Stimulated activated CD8-positive, alpha-beta memory T cell treated with anti-CD3 and anti-CD28 coated beads, Interleukin-4, amount 100 ng/mL, for 48 hours (primary cell): ENCODE measurements at regions not wholly inside any gene's neighbourhood (a gene's known extent, or its start where the extent isn't known, plus 50 kb on each side); places are given as distances from the start of the nearest gene placed in this dataset.
"Not testable (repeated sequence)": the region's sequence is repeated elsewhere in the genome, so short reads cannot be mapped to it uniquely, and the experiment has no call there.

Source experiments
- DNase-seq: peaks from one replicate; pipeline ENCODE4 v3.0.0-alpha.2; 2020

GRCh38 chr15:81819924-81820635 lies 225.7 kb downstream of the MEX3B start:
- DNase-seq = no peak

GRCh38 chr15:81814882-81815455 lies 230.8 kb downstream of the MEX3B start:
- no peak for DNase-seq

DNA sequence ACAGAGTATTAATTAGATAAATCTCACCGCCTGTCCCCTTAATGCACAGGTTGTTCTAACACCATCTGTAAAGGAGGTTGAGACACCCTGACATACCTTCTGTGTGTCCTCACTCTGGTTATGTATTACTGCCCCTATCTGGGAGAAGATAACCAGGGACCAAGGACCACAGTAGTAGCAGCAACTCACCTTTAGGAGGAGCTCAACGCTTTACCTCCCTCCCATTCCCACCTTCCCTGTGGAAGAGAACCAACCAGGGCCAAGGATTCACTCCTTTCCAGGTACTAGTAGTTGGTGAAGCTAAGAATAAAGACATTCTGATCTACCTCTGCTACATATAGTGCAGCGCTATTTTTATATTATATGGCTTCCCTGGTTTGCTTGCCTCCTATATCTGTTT lies 232.6 kb downstream of the MEX3B start:
- no peak for DNase-seq

GRCh38 chr15:81812456-81812855 lies 233.4 kb downstream of the MEX3B start:
- no peak for DNase-seq

DNA sequence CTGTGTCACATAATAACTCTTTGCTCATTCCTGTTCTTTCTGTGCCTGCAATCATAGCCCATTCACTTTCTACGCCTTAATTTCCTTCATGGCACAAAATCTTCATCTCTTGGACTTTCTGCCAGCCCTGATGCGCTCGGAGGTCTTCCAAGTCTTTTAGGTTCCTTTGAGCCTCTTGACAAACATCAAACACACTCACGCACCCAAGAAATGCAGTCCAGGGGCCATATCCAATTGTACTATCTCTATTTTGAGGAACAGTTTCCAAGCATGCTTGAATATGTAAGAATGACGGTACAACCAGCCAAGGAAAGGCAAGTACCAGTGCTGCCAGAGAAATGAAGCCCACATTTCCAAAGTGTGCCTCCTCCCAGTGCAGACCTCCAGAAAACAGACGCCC lies 234.1 kb downstream of the MEX3B start:
- no peak for DNase-seq

DNA sequence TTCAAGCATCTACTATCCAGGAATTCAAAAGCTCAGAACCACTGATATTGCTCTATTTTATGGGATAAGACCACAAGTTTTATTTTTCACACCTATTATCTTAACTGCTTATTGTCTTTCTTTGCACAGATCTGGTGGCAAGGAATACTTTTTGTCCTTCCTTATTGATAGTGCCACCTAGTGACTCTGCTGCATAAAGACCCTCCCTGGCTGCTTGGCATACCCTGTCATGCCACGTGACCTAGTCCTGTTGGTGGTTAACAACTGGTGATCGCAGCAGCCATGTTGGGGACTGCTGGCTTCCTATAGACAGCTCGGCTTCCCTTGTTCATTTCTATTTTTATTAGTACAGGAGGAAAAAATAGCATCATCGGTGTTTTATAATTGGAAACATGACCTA lies 236.3 kb downstream of the MEX3B start:
- no peak for DNase-seq

- no peak for DNase-seq
These were observed 238.0 kb downstream of the MEX3B start for GRCh38 chr15:81807806-81808205.

DNA sequence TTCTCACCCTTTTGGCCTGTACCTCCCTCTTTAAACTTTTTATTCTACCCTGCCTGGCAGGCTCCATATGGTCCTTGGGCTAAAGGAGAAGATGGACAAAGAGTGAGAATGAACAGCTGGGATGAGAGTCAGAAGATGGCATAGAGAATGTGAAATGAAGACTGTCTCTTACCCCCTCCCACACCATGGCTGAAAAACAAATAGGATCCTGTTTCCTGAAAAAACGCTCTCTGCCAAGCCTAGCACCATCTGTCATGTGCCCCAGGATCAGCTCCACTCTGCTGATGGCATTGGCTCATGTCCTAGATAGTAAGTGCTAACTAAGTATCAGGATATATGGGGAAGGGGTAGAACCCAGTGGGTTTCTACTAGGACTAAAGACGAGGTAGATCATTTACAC lies 238.6 kb downstream of the MEX3B start:
- DNase-seq = no peak

- DNase-seq = no peak
These were observed 249.9 kb downstream of the MEX3B start for GRCh38 chr15:81795899-81796298.

DNA sequence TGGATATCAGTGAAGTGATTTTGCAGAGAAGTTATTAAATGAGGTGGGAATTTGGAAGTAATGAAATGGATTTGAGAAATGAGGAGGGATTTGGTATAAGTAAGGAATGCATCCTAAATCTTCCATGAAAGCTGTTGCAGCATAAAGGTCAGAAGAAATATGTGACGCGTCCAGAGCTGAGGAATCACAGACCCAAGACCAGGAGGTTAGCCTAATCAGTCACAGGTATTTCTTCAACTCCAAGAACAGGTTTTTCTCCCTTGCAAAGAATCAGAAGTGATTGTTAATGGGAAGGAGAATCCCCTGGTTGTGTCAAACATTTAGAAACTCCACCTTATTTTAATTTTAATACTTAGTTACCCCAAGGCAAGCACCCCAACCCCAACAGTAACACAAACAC lies 253.2 kb downstream of the MEX3B start:
- DNase-seq = no peak

DNA sequence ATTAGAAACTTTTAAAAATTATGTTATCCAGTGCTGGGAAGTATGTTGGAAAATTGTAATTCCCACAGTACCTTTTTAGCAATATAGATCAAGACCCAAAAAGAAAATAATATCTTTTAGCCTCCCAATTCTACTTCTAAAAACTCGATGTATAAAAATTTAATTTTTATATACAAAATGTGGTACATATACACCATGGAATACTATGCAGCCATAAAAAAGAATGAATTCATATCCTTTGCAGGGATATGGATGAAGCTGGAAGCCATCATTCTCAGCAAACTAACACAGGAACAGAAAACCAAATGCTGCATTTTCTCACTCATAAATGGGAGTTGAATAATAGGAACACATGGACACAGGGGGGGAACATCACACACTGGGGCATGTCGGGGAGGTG lies 254.5 kb downstream of the MEX3B start:
- not testable (repeated sequence) for DNase-seq

DNA sequence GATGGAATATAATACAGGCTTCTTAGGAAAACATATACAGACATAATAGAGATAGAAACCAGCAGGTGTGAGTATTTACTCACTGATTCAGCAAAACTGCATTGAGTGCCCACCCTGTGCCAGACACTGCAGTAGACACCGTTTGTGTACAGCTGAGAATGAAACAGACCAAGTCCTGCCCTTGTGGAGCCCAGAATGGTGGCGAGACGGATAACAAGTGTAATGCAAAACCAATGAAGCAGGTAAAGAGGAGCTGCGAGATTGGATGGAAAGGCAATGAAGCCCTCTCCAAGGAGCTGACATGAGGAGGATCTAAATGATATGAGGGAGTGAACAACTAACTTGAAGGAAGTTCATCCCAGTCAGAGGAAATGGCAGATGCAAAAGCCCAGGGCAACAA lies 256.4 kb downstream of the MEX3B start:
- no peak for DNase-seq

GRCh38 chr15:81786776-81787175 lies 259.0 kb downstream of the MEX3B start:
- DNase-seq = no peak

- DNase-seq = no peak
These were observed 260.1 kb downstream of the MEX3B start for GRCh38 chr15:81785679-81786078.

DNA sequence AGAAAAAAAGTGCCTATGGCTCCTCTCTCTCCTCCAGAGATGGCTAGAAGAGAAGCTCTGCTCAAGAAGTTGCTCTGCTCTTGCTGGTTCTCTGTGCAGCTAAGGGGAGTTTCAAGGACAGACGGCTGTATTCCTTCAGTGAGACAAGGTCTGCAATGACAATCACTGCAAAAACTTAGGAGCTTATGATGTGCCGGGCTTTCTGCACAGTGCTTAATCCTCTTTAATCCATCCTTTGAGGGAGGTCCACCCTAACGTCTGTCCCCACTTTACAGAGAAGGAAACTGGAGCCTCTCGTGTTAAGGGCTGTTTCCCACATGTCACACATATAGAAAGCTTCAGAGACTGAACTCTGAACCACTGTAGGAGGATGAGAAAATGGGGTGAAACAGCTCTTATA lies 260.6 kb downstream of the MEX3B start:
- no peak for DNase-seq

- DNase-seq = no peak
These were observed 261.1 kb downstream of the MEX3B start for GRCh38 chr15:81784751-81785150.

DNA sequence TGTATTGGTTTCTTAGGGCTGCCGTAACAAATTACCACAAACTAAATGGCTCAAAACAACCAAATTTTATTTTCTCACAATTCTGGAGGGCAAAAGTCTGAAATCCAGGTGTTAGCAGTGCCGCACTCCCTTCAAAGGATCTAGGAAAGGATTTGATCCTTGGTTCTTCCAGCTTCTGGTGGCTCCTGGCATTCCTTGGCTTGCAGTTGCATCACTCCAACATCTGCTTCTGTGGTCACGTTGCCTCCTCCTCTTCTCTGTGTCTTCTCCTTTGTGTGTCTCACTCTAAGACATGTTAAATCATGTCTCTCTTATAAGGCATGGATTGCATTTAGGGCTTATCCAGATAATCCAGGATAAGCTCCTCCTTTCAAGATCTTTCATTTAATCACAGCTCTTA lies 262.2 kb downstream of the MEX3B start:
- no peak for DNase-seq

DNA sequence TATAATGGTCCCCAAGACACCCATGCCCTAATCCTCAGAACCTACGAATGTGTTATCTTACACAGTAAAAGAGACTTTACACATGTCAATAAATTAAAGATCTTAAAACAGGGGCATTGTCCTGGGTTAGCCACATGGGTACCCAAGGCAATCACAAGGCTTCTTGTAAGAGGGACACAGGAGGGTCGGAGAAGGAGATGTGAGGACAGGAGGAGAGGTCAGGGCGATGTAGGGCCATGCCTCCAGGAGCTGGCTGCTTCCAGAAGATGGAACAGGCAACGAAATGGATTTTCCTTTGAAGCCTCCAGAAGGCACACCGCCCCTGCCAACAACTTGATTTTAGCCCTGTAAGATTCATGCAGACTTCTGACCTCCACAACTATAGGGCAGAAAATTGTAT lies 262.7 kb downstream of the MEX3B start:
- no peak for DNase-seq

GRCh38 chr15:81781395-81781794 lies 264.4 kb downstream of the MEX3B start:
- DNase-seq = no peak

GRCh38 chr15:81780966-81781365 lies 264.9 kb downstream of the MEX3B start:
- no peak for DNase-seq

DNA sequence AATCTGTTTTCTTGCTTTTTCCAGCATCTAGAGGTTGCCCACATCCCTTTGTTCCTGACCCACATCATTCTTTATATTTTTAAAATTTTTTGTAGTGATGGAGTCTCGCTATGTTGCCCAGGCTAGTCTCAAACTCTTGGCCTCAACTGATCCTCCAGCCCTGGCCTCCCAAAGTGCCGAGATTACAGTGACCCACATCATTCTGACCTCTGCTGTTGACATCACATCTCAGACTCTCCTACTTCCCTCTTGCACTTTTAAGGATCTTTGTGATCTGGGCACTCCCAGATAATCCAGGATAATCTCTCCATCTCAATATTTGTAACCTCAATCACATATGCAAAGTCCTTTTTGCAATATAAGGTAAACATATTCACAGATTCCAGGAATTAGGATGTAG lies 266.6 kb downstream of the MEX3B start:
- DNase-seq = no peak

- DNase-seq = no peak
These were observed 268.3 kb downstream of the MEX3B start for GRCh38 chr15:81777546-81777945.

GRCh38 chr15:81776976-81777375 lies 268.8 kb downstream of the MEX3B start:
- no peak for DNase-seq

DNA sequence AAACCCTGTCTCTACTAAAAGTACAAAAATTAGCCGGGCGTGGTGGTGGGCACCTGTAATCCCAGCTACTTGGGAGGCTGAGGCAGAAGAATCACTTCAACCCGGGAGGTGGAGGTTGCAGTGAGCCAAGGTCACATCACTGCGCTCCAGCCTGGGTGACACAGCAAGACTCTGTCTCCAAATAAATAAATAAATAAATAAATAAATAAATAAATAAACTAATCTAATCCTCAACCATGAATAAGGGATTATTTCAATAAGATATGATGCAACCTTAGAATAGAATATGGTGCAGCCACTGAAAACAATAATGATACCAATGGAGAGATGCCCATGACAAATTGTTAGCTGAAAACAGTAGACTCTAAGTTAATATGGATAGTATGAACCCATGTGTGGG lies 270.0 kb downstream of the MEX3B start:
- not testable (repeated sequence) for DNase-seq

GRCh38 chr15:81774309-81774708 lies 271.5 kb downstream of the MEX3B start:
- DNase-seq = no peak
